ENCODE measurements at regions not wholly inside any gene's neighbourhood (a gene's known extent, or its start where the extent isn't known, plus 50 kb on each side); places are given as distances from the start of the nearest gene placed in this dataset.

GRCh38 chr6:170096191-170096802 is 194.6 kb downstream of the DLL1 start:
- no peak for DNase-seq (ENCODE audit: low read depth)
- TF ChIP-seq, protein P1, sequence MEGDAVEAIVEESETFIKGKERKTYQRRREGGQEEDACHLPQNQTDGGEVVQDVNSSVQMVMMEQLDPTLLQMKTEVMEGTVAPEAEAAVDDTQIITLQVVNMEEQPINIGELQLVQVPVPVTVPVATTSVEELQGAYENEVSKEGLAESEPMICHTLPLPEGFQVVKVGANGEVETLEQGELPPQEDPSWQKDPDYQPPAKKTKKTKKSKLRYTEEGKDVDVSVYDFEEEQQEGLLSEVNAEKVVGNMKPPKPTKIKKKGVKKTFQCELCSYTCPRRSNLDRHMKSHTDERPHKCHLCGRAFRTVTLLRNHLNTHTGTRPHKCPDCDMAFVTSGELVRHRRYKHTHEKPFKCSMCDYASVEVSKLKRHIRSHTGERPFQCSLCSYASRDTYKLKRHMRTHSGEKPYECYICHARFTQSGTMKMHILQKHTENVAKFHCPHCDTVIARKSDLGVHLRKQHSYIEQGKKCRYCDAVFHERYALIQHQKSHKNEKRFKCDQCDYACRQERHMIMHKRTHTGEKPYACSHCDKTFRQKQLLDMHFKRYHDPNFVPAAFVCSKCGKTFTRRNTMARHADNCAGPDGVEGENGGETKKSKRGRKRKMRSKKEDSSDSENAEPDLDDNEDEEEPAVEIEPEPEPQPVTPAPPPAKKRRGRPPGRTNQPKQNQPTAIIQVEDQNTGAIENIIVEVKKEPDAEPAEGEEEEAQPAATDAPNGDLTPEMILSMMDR (IDR thresholded peaks at IDR 0.05; ENCODE audit: insufficient read depth, low read depth, low read length, missing control alignments), result no peak
- H3K4me3 ChIP-seq (ENCODE audit: low read length), result no peak overlapping the region

- no peak for DNase-seq (ENCODE audit: low read depth)
- TF ChIP-seq, protein P1 (IDR thresholded peaks at IDR 0.05; ENCODE audit: insufficient read depth, low read depth, low read length, missing control alignments), result no peak
- no peak overlapping the region for H3K4me3 ChIP-seq (ENCODE audit: low read length)
These were observed 195.5 kb downstream of the DLL1 start for GRCh38 chr6:170095273-170095981.

GRCh38 chr6:170094686-170095272 is 196.1 kb downstream of the DLL1 start:
- no peak overlapping the region for H3K4me3 ChIP-seq (ENCODE audit: low read length)
- TF ChIP-seq, protein P1 (IDR thresholded peaks at IDR 0.05; ENCODE audit: insufficient read depth, low read depth, low read length, missing control alignments), result no peak
- DNase-seq (ENCODE audit: low read depth), result no peak

- H3K4me3 ChIP-seq (ENCODE audit: low read length), result no peak overlapping the region
- DNase-seq (ENCODE audit: low read depth), result no peak
- TF ChIP-seq, protein P1 (IDR thresholded peaks at IDR 0.05; ENCODE audit: insufficient read depth, low read depth, low read length, missing control alignments), result no peak
These were observed 197.0 kb downstream of the DLL1 start for GRCh38 chr6:170093658-170094596.

GRCh38 chr6:170093276-170093657 is 197.6 kb downstream of the DLL1 start:
- H3K4me3 ChIP-seq (ENCODE audit: low read length), result no peak overlapping the region
- TF ChIP-seq, protein P1 (IDR thresholded peaks at IDR 0.05; ENCODE audit: insufficient read depth, low read depth, low read length, missing control alignments), result no peak
- no peak for DNase-seq (ENCODE audit: low read depth)

DNA sequence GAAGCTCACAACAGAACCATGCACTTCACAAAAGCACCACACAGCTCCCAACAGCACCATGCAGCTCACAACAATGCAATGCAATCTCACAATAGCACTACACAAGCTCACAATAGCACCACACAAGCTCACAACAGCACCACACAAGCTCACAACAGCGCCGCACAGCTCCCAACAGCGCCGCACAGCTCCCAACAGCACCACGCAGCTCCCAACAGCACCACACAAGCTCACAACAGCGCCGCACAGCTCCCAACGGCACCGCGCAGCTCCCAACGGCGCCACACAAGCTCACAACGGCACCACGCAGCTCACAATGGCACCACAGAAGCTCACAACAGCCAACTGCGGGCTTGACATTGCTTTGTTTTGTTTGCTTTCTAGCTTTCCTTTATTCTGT is 198.1 kb downstream of the DLL1 start:
- no peak for DNase-seq (ENCODE audit: low read depth)
- TF ChIP-seq, protein P1 (IDR thresholded peaks at IDR 0.05; ENCODE audit: insufficient read depth, low read depth, low read length, missing control alignments), result no peak
- no peak overlapping the region for H3K4me3 ChIP-seq (ENCODE audit: low read length)

Measured in epithelial cell of esophagus (primary cell).